Activated CD4-positive, alpha-beta T cell treated with anti-CD3 and anti-CD28 coated beads, Interleukin-2, amount 50 U/mL, for 24 hours (primary cell): ENCODE measurements at regions not wholly inside any gene's neighbourhood (a gene's known extent, or its start where the extent isn't known, plus 50 kb on each side); places are given as distances from the start of the nearest gene placed in this dataset.

Source experiments
- DNase-seq, 2 donors: peaks; one replicate each; pipeline ENCODE4 v3.0.0-alpha.2; 2020; ENCODE audit warnings: low read depth in 1 of 2, low spot score in 1 of 2

- DNase-seq = no peak
Measured at GRCh38 chr7:46834921-46835320, 747.0 kb downstream of the TNS3 start.

DNA sequence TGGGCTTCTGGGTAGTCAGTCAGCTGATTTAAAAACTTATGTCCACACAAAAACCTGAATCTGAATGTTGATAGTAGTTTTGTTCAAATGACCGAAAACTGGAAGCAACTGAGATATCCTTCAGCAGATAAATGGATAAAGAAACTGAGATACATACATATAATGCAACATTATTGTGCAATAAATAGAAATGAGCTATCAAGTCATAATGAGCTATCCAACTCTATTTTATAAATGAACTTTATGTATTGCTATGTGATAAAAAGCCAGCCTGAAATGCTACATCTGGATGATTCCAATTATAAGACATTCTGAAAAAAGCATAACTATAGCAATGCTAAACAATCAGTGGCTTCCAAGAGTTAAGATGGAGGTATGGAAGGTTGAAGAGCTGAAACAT lies 748.7 kb downstream of the TNS3 start:
- DNase-seq = no peak

DNA sequence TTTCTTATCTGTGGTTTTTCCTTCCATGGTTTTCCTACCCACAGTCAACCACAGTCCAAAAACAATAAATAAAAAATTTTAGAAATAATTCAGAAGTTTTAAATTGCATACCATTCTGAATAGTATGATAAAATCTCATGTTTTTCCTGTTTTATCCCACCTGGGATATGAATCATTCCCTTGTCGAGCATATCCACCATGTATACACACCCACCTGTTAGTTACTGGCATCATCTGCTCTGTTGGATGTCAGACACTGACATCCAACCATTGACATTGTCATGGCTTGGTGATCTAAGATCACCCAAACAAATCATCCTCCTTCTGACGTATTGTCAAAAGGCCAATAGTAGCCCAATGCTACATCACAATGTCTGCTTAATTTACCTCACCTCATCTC lies 749.8 kb downstream of the TNS3 start:
- DNase-seq = no peak

DNA sequence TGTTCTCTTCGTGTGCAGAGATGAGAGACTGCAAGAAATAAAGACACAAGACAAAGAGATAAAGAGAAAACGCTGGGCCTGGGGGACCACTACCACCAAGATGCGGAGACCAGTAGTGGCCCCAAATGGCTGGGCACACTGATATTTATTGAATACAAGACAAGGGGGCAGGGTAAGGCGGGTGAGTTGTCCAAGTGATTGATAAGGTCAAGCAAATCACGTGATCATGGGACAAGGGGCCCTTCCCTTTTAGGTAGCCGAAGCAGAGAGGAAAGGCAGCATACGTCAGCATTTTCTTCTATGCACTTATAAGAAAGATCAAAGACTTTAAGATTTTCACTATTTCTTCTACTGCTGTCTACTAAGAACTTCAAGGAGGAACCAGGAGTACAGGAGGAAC lies 762.1 kb downstream of the TNS3 start:
- no peak for DNase-seq

- DNase-seq = no peak
Measured at GRCh38 chr7:46814516-46815250, 767.2 kb downstream of the TNS3 start.

GRCh38 chr7:46812101-46812675 lies 769.7 kb downstream of the TNS3 start:
- DNase-seq = no peak

DNA sequence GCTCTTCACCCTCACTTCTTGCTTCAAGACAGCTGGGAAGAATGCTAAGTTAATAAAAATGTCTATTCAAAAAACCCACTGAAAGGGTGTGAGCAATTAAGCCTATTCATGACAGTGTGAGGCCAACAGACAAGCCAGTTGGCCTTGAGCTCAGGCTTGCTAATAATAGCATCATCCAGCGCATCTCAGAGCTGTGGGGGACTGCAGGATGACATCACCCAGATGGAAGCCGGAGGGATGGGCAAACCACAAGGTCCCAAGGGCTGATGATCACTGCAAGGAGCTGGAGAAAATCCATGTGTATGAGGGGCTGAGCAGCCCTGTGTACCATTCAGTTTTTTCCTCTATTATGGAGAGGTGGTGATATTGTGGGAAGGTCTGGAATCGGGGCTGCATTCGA lies 770.4 kb downstream of the TNS3 start:
- no peak for DNase-seq

GRCh38 chr7:46810986-46811385 lies 770.9 kb downstream of the TNS3 start:
- DNase-seq = no peak

DNA sequence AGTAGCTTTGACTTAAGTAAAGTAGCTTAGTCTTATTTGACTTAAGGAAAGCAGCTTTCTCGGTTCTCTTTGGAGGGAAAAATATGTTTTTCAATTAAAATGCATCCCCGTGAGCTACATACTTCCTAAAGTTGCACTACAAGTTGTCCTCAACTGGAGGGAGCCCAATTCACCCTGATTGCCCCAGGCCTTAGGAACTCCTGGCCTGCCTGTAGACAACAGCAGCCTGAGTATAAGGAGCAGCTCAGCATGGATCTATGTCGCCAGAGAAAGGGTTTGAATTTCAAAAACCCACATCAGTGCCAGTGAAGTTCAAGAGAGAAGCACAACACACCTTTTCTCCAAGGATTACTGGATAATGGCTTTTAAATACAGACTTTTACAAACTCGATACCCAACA lies 772.0 kb downstream of the TNS3 start:
- DNase-seq = no peak

GRCh38 chr7:46806856-46807255 lies 775.1 kb downstream of the TNS3 start:
- DNase-seq = no peak

- no peak for DNase-seq
Measured at GRCh38 chr7:46802479-46802878, 779.4 kb downstream of the TNS3 start.

GRCh38 chr7:46791188-46791587 lies 790.7 kb downstream of the TNS3 start:
- DNase-seq = no peak

DNA sequence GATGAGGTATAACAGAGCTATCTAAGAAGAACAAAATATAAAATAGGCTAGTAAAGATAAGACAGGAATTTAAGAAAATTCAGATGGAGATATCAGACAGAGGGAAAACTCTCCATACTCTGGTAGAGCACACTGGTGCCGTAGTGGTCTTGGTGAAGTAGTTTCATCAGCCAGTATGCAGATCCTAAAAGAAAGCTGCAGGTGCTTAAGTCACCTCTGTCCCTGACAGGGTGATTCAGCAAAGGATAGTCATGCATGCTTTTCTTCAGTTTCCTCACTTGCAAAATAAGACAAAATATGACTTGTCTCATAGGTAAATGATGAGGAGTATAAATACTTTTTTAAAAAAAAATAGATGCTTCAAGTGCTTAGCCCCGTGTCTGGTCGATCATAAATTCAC lies 794.9 kb downstream of the TNS3 start:
- no peak for DNase-seq

GRCh38 chr7:46786221-46786954 lies 795.5 kb downstream of the TNS3 start:
- no peak for DNase-seq

DNA sequence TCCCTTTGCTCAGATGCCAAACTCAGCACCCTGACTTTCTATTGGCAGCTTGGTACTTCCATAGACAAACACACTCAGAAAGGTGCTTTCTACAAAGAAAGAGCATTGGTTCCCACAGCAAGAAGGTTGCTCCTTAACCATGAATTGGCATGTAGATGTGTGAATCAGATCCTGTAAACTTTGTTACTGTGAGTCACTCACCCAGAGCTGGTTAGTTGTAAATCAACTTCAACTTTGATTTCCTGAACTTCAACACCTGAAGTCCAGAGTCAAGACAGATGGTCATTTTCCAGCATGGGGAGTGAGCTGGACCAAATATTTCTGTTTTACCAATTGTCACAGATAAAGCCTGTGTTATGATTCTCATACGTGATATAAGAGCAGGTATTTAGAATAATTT lies 797.2 kb downstream of the TNS3 start:
- DNase-seq = no peak

DNA sequence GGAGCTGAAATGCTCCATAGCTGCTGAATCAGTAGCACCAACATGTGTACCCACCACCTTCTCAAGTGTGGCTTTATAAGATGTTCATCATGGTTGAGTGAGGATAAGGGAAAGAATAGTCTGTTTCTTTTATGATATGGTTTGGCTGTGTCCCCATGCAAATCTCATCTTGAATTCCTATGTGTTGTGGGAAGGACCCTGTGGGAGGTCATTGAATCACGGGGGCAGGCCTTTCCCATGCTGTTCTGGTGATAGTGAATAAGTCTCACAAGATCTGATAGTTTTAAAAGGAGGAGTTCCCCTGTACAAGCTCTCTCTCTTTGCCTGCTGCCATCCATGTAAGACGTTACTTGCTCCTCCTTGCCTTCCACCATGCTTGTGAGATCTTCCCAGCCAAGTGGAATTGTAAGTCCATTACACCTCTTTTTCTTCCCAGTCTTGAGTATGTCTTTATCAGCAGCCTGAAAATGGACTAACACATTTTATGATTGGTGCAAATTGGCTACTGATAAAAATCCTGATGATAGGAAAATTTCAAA lies 799.9 kb downstream of the TNS3 start:
- DNase-seq = no peak

DNA sequence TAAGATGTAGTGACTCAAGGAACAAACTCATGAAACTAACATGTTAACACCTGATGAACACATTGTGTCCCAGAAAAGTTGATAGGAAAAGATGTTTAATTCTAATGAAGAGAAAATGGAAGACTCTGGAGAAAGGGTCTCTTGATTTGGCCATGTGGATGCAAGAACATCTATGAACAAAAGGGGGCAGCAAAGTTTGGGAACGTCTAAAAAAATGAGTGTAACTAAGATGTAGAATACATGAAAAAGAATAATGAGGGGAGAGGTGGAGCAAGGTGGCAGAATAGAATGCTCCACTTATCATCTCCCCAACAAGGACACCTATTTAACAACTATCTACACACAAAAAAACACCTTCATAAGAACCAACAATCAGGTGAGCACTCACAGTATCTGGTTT lies 805.1 kb downstream of the TNS3 start:
- no peak for DNase-seq

- no peak for DNase-seq
Measured at GRCh38 chr7:46775776-46776175, 806.1 kb downstream of the TNS3 start.

DNA sequence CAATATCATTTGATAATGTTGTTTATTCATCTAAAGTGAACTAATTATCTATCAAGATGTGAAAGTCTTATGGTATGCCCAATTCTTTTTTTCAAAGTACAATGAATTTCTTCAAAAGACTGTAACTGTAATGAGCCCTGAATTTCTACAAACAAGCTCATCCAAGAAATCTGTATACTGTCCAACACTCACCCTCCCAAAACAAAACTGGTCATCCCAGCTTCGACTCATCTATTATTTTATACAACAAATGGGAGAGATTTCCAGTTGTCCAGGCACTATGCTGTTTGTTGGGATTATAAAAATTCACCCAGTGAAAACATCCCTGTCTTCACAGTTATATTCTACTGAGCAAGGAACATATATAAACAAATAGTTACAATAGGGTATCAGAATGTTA lies 806.9 kb downstream of the TNS3 start:
- no peak for DNase-seq

DNA sequence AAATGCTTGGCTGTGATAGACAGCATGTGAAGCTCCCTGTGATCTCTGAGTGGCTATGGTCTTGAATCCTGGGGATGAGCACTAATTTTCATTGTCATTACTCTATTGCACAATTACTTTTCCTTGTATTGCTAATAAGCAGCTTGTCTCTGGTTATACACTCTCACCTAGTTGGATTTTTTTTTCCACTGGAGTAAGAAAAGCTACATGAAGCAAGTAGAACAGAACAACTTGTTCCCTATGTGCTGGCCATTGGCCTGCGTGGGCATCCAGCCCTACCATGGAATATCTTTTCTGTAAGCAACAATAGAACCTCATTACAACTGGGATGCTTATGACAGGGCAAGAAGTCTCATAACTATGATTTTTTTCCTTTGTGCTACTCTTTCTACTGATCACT lies 807.4 kb downstream of the TNS3 start:
- DNase-seq = no peak

GRCh38 chr7:46772776-46773175 lies 809.1 kb downstream of the TNS3 start:
- DNase-seq = no peak

DNA sequence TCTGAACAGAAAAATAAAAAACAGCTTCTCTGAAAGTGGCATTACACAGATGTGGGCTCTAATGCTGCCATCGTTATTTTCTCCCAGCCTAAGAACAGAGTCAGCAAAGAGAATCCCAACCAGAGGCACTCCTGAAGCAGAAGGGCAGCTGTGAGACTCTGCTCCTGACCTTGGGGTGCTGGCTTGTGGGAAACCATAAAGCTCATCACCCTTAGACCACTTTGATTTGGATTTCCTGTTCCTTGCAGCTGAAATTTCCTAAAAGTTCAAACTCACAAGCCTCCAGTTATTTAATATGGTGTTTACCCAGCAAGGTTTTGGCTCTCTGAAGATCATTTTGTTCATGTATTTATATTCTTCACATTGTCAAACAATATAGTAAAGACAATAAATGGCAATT lies 814.8 kb downstream of the TNS3 start:
- DNase-seq = no peak
